CD14-positive monocyte (primary cell): ENCODE measurements at regions not wholly inside any gene's neighbourhood (a gene's known extent, or its start where the extent isn't known, plus 50 kb on each side); places are given as distances from the start of the nearest gene placed in this dataset.

Experiments
- DNase-seq, 3 donors: peaks; one replicate each; pipeline ENCODE4 v3.0.0-alpha.2; 2011 to 2022
- H2AFZ ChIP-seq: 2 replicates; pipeline ENCODE4 v1.6.0; 2012; ENCODE audit warnings: mild to moderate bottlenecking, low read depth, low read length, inconsistent platforms; ENCODE audit not compliant: insufficient read depth, poor library complexity, severe bottlenecking
- H3K27ac ChIP-seq, 2 donors: 1 replicate in 1 of 2; 2 replicates in 1 of 2; pipeline ENCODE4 v1.5.1; 2012 to 2013; ENCODE audit warnings: low read length in 2 of 2, control low read depth in 1 of 2, inconsistent platforms in 1 of 2, low read depth in 1 of 2, mild to moderate bottlenecking in 1 of 2
- H3K27me3 ChIP-seq, 2 donors: one replicate each; pipeline versions ENCODE4 v1.6.0 to v1.6.1; 2011 to 2013; ENCODE audit warnings: low read length in 2 of 2; ENCODE audit not compliant: control insufficient read depth in 2 of 2, insufficient read depth in 2 of 2
- H3K36me3 ChIP-seq, 2 donors: replicated peaks in 1 of 2; 1 replicate in 1 of 2; 2 replicates in 1 of 2; pipeline versions ENCODE4 v1.5.1 to v1.6.1; 2012 to 2013; ENCODE audit warnings: low read length in 2 of 2, control low read depth in 1 of 2, inconsistent platforms in 1 of 2, mild to moderate bottlenecking in 1 of 2; ENCODE audit not compliant: insufficient read depth in 2 of 2, control insufficient read depth in 1 of 2
- H3K4me1 ChIP-seq, 2 donors: 1 replicate in 1 of 2; 2 replicates in 1 of 2; pipeline versions ENCODE4 v1.5.1 to v1.6.1; 2012 to 2013; ENCODE audit warnings: low read length in 2 of 2, control low read depth in 1 of 2, inconsistent platforms in 1 of 2, mild to moderate bottlenecking in 1 of 2, moderate library complexity in 1 of 2; ENCODE audit not compliant: insufficient read depth in 2 of 2, control insufficient read depth in 1 of 2
- H3K4me2 ChIP-seq: replicated peaks from 2 replicates; pipeline ENCODE3; 2012; ENCODE audit warnings: low read length, moderate library complexity, mild to moderate bottlenecking; ENCODE audit not compliant: poor library complexity, severe bottlenecking; ENCODE audit errors: extremely low read depth
- H3K4me3 ChIP-seq, 3 experiments: fragments of 200-600 bp in 1 of 3; sonication (generic) in 1 of 3; replicated peaks in 1 of 3; 1 replicate in 2 of 3; 2 replicates in 1 of 3; pipeline ENCODE4 v1.5.1; 2011 to 2013; ENCODE audit warnings: low read length in 3 of 3, mild to moderate bottlenecking in 3 of 3, control low read depth in 2 of 3, low read depth in 2 of 3, inconsistent platforms in 1 of 3, moderate library complexity in 1 of 3
- H3K79me2 ChIP-seq: 2 replicates; pipeline ENCODE4 v1.6.0; 2012; ENCODE audit warnings: mild to moderate bottlenecking, control low read depth, inconsistent platforms, low read length, moderate library complexity; ENCODE audit not compliant: insufficient read depth
- H3K9ac ChIP-seq: 2 replicates; pipeline ENCODE4 v1.6.0; 2017; ENCODE audit warnings: low read length, mild to moderate bottlenecking; ENCODE audit not compliant: insufficient read depth, poor library complexity, severe bottlenecking
- H3K9me3 ChIP-seq, 2 donors: replicated peaks in 1 of 2; 1 replicate in 1 of 2; 2 replicates in 1 of 2; pipeline versions ENCODE4 v1.5.1 to v1.6.1; 2012 to 2013; ENCODE audit warnings: low read length in 2 of 2, control low read depth in 1 of 2; ENCODE audit not compliant: control insufficient read depth in 1 of 2, insufficient read depth in 1 of 2
- H4K20me1 ChIP-seq: 2 replicates; pipeline ENCODE4 v1.6.0; 2012; ENCODE audit warnings: mild to moderate bottlenecking, low read length, control low read depth, moderate library complexity; ENCODE audit not compliant: insufficient read depth
- H3K27ac Mint-ChIP-seq, 7 donors: one replicate each; pipeline ENCODE4 v1.8.0; 2020; ENCODE audit warnings: mild to moderate bottlenecking in 7 of 7, mixed read lengths in 7 of 7, moderate library complexity in 6 of 7, inconsistent platforms in 2 of 7
- H3K27me3 Mint-ChIP-seq, 3 donors: one replicate each; pipeline ENCODE4 v1.8.0; 2021 to 2022; ENCODE audit warnings: low read depth in 3 of 3, mild to moderate bottlenecking in 3 of 3, mixed read lengths in 3 of 3, moderate library complexity in 3 of 3, inconsistent platforms in 1 of 3
- H3K36me3 Mint-ChIP-seq, 2 donors: one replicate each; pipeline ENCODE4 v1.8.0; 2020; ENCODE audit warnings: mixed read lengths in 2 of 2, inconsistent platforms in 1 of 2, mild to moderate bottlenecking in 1 of 2
- H3K4me1 Mint-ChIP-seq: one replicate; pipeline ENCODE4 v1.8.0; 2020; ENCODE audit warnings: mild to moderate bottlenecking, mixed read lengths
- H3K4me3 Mint-ChIP-seq, 2 donors: one replicate each; pipeline ENCODE4 v1.8.0; 2020; ENCODE audit warnings: mild to moderate bottlenecking in 2 of 2, mixed read lengths in 2 of 2, moderate library complexity in 1 of 2
- H3K9me3 Mint-ChIP-seq, 7 donors: one replicate each; pipeline ENCODE4 v1.8.0; 2020 to 2022; ENCODE audit warnings: mixed read lengths in 7 of 7, mild to moderate bottlenecking in 6 of 7, moderate library complexity in 6 of 7, inconsistent platforms in 2 of 7
- WGBS: methylation state at CpG from one replicate; pipeline ENCODE4 v1.1.5; 2013; ENCODE audit warnings: missing lambda C conversion rate; ENCODE audit not compliant: insufficient coverage; 5-methylcytosine and 5-hydroxymethylcytosine counted together
- intact Hi-C, 2 donors: fragments of 100-400 bp; cut with micrococcal nuclease; formaldehyde crosslinking; loops; one replicate each; pipeline versions ENCODE4 v1.15.0 to v1.15.1; 2023
- TF ChIP-seq, protein P1 (sequence below): fragments of 200-600 bp; IDR thresholded peaks from one replicate; pipeline ENCODE4 v1.8.0; 2022; ENCODE audit warnings: antibody characterized with exemption, mild to moderate bottlenecking

DNA sequence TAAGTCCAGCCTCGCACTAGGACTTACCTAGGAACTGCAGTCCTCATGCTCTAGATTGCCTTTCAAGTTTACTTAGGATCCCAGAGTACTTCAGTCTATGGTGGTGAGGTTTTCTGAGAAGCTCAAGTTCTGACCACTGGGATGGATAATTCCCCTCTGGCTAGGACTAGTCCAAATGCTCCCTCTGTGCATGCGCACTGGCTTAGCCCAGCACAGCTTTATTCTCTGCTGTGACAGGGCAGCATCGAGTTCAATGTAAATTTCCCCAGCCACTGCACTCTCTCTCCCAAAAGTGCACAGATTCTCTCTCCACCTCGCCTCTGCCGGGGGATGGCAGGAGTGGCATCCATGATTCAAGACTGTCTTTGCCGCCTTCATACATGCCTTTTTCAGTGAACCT, 241.6 kb downstream of the ZNF326 start:
- H3K4me3 ChIP-seq = no peak overlapping the region
- no peaks in the 10 kb centered on the region for H3K4me1 ChIP-seq
- Mint-ChIP-seq H3K4me3 (no peak overlapping the region), H3K36me3 (no peaks in the 10 kb centered on the region), H3K27me3 (no peaks in the 10 kb centered on the region), H3K27ac (peak overlapping the region in 1 of 7 donors; percentile 31), H3K4me1 (no peaks in the 10 kb centered on the region), H3K9me3 (peaks cover 1 to 12% (median 9%) of the 10 kb centered on the region in 7 donors)
- no peaks in the 10 kb centered on the region for H4K20me1 ChIP-seq
- TF ChIP-seq, protein P1, sequence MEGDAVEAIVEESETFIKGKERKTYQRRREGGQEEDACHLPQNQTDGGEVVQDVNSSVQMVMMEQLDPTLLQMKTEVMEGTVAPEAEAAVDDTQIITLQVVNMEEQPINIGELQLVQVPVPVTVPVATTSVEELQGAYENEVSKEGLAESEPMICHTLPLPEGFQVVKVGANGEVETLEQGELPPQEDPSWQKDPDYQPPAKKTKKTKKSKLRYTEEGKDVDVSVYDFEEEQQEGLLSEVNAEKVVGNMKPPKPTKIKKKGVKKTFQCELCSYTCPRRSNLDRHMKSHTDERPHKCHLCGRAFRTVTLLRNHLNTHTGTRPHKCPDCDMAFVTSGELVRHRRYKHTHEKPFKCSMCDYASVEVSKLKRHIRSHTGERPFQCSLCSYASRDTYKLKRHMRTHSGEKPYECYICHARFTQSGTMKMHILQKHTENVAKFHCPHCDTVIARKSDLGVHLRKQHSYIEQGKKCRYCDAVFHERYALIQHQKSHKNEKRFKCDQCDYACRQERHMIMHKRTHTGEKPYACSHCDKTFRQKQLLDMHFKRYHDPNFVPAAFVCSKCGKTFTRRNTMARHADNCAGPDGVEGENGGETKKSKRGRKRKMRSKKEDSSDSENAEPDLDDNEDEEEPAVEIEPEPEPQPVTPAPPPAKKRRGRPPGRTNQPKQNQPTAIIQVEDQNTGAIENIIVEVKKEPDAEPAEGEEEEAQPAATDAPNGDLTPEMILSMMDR = no peak
- 95% methylated on average over 5 of the region's 6 CpGs for whole genome bisulfite sequencing
- no peak overlapping the region for H3K27ac ChIP-seq
- intact Hi-C loops = no loop called here
- DNase-seq = no peak
- H3K9me3 ChIP-seq = peaks cover 0 to 9% of the 10 kb centered on the region in 2 donors
- H3K36me3 ChIP-seq = no peaks in the 10 kb centered on the region
- H3K9ac ChIP-seq = no peak overlapping the region
- H2AFZ ChIP-seq = no peak overlapping the region
- no peaks in the 10 kb centered on the region for H3K27me3 ChIP-seq
- no peak overlapping the region for H3K4me2 ChIP-seq
- no peaks in the 10 kb centered on the region for H3K79me2 ChIP-seq

DNA sequence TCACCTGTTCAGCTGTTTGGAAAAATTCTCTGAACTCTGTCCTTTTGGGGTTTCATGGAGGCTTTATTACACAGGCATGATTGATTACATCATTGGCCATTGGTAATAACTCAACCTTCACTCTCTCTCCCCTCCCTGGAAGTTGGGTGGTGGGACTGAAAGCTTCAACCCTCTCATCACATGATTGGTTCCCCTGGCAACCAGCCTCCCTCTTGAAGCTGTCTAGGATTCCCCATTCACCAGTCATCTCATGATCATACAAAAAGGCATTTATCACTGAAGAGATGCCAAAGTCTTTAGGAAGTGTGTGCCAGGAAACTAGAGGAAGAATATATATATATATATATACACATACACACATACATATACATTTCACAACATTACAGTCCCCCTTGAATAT, 228.5 kb downstream of the ZNF326 start:
- Histone ChIP-seq H3K9ac (no peak overlapping the region), H3K4me2 (no peak overlapping the region), H2AFZ (no peak overlapping the region), H3K79me2 (no peaks in the 10 kb centered on the region), H4K20me1 (no peaks in the 10 kb centered on the region), H3K36me3 (no peaks in the 10 kb centered on the region), H3K9me3 (peaks cover 6 to 12% of the 10 kb centered on the region in 2 donors), H3K4me3 (no peak overlapping the region), H3K4me1 (no peaks in the 10 kb centered on the region), H3K27ac (no peak overlapping the region), H3K27me3 (no peaks in the 10 kb centered on the region)
- Mint-ChIP-seq H3K27ac (no peak overlapping the region), H3K4me3 (no peak overlapping the region), H3K36me3 (no peaks in the 10 kb centered on the region), H3K4me1 (no peaks in the 10 kb centered on the region), H3K9me3 (peaks cover 12 to 23% (median 19%) of the 10 kb centered on the region in 7 donors), H3K27me3 (peaks cover 0 to 3% (median 2%) of the 10 kb centered on the region in 3 donors)
- intact Hi-C loops = no loop called here
- TF ChIP-seq, protein P1 = no peak
- DNase-seq = no peak
